MCF 10A (cell line): ENCODE measurements at regions not wholly inside any gene's neighbourhood (a gene's known extent, or its start where the extent isn't known, plus 50 kb on each side); places are given as distances from the start of the nearest gene placed in this dataset.

Source experiments
- BruUV-seq: library from RNA; stranded (reverse); fragments of 400-500 nt; replicated peaks from 2 replicates; lab custom pipeline; 2021; lab: Mats Ljungman, UMichigan
- CTCF ChIA-PET: fragments of 300-600 bp; sonication (Branson Sonifier 250); formaldehyde crosslinking; extraction: SDS; loops from one replicate; lab custom pipeline; 2021; ENCODE audit warnings: antibody characterized with exemption, inconsistent platforms; lab: Yijun Ruan, JAX
- POLR2A ChIA-PET: fragments of 300-600, 350-650 bp; sonication (Branson Sonifier 250); formaldehyde crosslinking; extraction: SDS; loops from one replicate; lab custom pipeline; 2020; ENCODE audit warnings: antibody characterized with exemption, inconsistent platforms; lab: Yijun Ruan, JAX
- DNase-seq: peaks from one replicate; pipeline ENCODE4 v3.0.0-alpha.2; 2018; ENCODE audit not compliant: unreplicated experiment
- H3K27ac Mint-ChIP-seq: one replicate; pipeline ENCODE4 v1.8.0; 2022; ENCODE audit warnings: mild to moderate bottlenecking, low read depth, mixed read lengths; ENCODE audit not compliant: unreplicated experiment
- H3K27me3 Mint-ChIP-seq: one replicate; pipeline ENCODE4 v1.8.0; 2022; ENCODE audit warnings: mixed read lengths; ENCODE audit not compliant: insufficient read depth, unreplicated experiment
- H3K36me3 Mint-ChIP-seq: one replicate; pipeline ENCODE4 v1.8.0; 2022; ENCODE audit warnings: mild to moderate bottlenecking, moderate library complexity, mixed read lengths; ENCODE audit not compliant: insufficient read depth, unreplicated experiment
- H3K4me1 Mint-ChIP-seq: one replicate; pipeline ENCODE4 v1.8.0; 2022; ENCODE audit warnings: mixed read lengths; ENCODE audit not compliant: insufficient read depth, unreplicated experiment
- H3K4me3 Mint-ChIP-seq: one replicate; pipeline ENCODE4 v1.8.0; 2022; ENCODE audit warnings: mild to moderate bottlenecking, moderate library complexity, mixed read lengths; ENCODE audit not compliant: unreplicated experiment
- H3K9me3 Mint-ChIP-seq: one replicate; pipeline ENCODE4 v1.8.0; 2022; ENCODE audit warnings: mixed read lengths; ENCODE audit not compliant: unreplicated experiment
- intact Hi-C: fragments of 100-400 bp; cut with micrococcal nuclease; formaldehyde crosslinking; loops from 2 replicates; pipeline ENCODE4 v1.14.1; 2022
- TF ChIP-seq, protein P1 (sequence below): fragments of 200-600 bp; IDR thresholded peaks from one replicate; pipeline ENCODE4 v1.8.0; 2022; ENCODE audit warnings: antibody characterized with exemption, mild to moderate bottlenecking; ENCODE audit not compliant: unreplicated experiment

DNA sequence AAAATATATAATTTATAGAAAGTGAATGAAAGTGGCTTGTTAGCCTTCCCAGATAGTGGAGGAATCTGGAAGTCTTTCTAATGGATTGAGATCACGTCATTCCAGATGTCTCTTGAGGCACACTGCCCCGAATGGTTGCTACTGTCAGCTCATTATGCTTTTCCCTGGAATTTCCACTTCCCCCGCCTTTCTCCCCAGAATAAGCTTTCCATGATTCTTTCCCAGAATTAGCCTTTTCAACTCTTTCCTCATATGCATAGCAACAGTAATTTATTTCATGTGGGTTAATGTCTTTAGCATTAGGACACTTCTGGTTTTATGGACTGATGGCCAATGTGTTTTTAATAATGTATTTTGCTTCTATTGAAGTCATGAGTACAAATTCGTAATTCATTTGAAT is 81.5 kb downstream of the PALM2AKAP2 start:
- POLR2A ChIA-PET, result no interaction called here
- Mint-ChIP-seq H3K9me3 (no peaks in the 10 kb centered on the region), H3K4me1 (peaks cover 4% of the 10 kb centered on the region), H3K4me3 (no peak overlapping the region), H3K36me3 (no peaks in the 10 kb centered on the region), H3K27ac (no peak overlapping the region), H3K27me3 (no peaks in the 10 kb centered on the region)
- DNase-seq, result no peak
- CTCF ChIA-PET, result interaction anchor here (0.6 to 1.5 kb wide), 3 partner anchors 9 to 342 kb away, joined by 3 to 5 read pairs (median 4); no protein-coding TSS in a partner anchor
- TF ChIP-seq, protein P1, sequence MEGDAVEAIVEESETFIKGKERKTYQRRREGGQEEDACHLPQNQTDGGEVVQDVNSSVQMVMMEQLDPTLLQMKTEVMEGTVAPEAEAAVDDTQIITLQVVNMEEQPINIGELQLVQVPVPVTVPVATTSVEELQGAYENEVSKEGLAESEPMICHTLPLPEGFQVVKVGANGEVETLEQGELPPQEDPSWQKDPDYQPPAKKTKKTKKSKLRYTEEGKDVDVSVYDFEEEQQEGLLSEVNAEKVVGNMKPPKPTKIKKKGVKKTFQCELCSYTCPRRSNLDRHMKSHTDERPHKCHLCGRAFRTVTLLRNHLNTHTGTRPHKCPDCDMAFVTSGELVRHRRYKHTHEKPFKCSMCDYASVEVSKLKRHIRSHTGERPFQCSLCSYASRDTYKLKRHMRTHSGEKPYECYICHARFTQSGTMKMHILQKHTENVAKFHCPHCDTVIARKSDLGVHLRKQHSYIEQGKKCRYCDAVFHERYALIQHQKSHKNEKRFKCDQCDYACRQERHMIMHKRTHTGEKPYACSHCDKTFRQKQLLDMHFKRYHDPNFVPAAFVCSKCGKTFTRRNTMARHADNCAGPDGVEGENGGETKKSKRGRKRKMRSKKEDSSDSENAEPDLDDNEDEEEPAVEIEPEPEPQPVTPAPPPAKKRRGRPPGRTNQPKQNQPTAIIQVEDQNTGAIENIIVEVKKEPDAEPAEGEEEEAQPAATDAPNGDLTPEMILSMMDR, result no peak
- intact Hi-C loops, result no loop called here
- no TSS peak for BruUV-seq

DNA sequence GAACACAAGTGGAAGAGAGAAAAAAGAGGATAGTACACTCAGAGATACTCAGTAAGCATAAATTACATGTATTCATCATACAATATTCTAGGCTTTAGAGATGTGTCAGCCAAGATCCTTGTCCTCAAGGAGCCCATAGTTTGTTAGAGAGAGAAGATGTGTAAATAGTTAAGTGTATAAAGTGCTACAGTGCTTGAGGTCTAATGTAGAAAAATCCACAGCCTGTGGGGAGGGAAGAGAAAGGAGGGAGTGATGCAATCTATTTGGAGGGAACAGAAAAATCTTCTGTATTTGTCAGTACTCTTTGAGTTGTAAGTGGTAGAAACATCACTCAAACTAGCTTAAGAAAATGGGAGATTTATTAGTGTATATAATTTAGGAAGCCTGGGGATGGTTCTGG is 81.9 kb downstream of the PALM2AKAP2 start:
- H3K4me1 Mint-ChIP-seq, result peaks cover 1% of the 10 kb centered on the region
- CTCF ChIA-PET, result interaction anchor here (0.5 to 0.7 kb wide), 3 partner anchors 8 to 286 kb away, joined by 3 to 4 read pairs (median 4); no protein-coding TSS in a partner anchor
- no peaks in the 10 kb centered on the region for H3K9me3 Mint-ChIP-seq
- intact Hi-C loops, result no loop called here
- BruUV-seq, result no TSS peak
- POLR2A ChIA-PET, result interaction anchor here (0.6 kb wide), 1 partner anchor 144 kb away, joined by 3 read pairs; no protein-coding TSS in a partner anchor
- H3K4me3 Mint-ChIP-seq, result no peak overlapping the region
- H3K27me3 Mint-ChIP-seq, result no peaks in the 10 kb centered on the region
- DNase-seq, result no peak
- TF ChIP-seq, protein P1, result no peak
- H3K27ac Mint-ChIP-seq, result no peak overlapping the region
- no peaks in the 10 kb centered on the region for H3K36me3 Mint-ChIP-seq

DNA sequence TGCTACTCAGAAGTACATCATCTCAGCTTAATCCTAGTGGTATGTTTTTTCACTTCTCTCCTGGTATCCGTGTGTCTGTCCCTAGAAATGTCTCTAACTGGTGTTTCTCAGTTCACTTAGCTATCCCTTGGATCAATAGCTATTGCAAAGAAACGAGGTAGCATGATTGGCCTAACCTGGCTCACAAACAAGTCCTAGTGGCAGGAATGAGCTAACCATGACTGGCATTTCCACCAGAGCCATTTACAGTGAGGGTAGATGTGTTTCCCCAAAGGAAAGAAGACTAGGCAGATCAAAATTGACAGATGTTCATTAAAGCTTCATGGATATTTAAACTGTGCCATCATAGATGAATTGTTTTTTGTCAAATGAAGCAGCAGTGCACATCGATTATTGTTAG is 82.5 kb downstream of the PALM2AKAP2 start:
- DNase-seq, result no peak
- ChIA-PET CTCF (interaction anchor here (0.5 to 0.9 kb wide), 4 partner anchors 17 to 287 kb away, joined by 3 to 4 read pairs (median 3); no protein-coding TSS in a partner anchor), POLR2A (interaction anchor here (0.6 kb wide), 1 partner anchor 143 kb away, joined by 3 read pairs; no protein-coding TSS in a partner anchor)
- TF ChIP-seq, protein P1, result no peak
- Mint-ChIP-seq H3K4me3 (no peak overlapping the region), H3K4me1 (no peaks in the 10 kb centered on the region), H3K27ac (no peak overlapping the region), H3K9me3 (no peaks in the 10 kb centered on the region), H3K27me3 (no peaks in the 10 kb centered on the region), H3K36me3 (no peaks in the 10 kb centered on the region)
- intact Hi-C loops, result no loop called here
- no TSS peak for BruUV-seq

DNA sequence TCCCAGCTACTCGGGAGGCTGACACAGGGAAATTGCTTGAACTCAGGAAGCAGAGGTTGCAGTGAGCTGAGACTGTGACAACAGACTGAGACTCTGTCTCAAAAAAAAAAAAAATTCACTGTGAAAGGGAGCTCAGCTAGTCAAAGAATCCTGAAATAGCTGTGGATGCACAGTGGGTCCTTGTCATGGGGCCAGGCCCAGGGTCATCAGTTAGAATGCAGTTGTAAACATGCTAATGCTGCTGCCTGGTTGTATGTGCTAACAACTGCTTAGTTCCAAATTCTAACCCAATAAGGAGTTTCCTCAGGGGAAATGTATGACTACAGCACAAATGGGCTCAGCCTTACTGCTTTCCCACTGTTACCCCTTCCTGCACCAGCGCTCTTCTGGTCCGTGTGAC is 84.0 kb downstream of the PALM2AKAP2 start:
- TF ChIP-seq, protein P1, result no peak

More for the DNA sequence above, 84.0 kb downstream of the PALM2AKAP2 start:
- DNase-seq, result no peak
- no TSS peak for BruUV-seq
- ChIA-PET POLR2A (no interaction called here), CTCF (no interaction called here)
- H3K36me3 Mint-ChIP-seq, result no peaks in the 10 kb centered on the region
- H3K27me3 Mint-ChIP-seq, result no peaks in the 10 kb centered on the region
- no peaks in the 10 kb centered on the region for H3K4me1 Mint-ChIP-seq
- no peaks in the 10 kb centered on the region for H3K9me3 Mint-ChIP-seq
- H3K4me3 Mint-ChIP-seq, result no peak overlapping the region
- intact Hi-C loops, result no loop called here
- no peak overlapping the region for H3K27ac Mint-ChIP-seq
